Upper lobe of left lung (tissue), 4 donors: ENCODE measurements at regions not wholly inside any gene's neighbourhood (a gene's known extent, or its start where the extent isn't known, plus 50 kb on each side); places are given as distances from the start of the nearest gene placed in this dataset.

Source experiments
- CTCF ChIP-seq, 6 experiments: fragments of 450-650 bp in 4 of 6; fragments of 200-600 bp in 2 of 6; sonication (generic) in 2 of 6; IDR thresholded peaks; one replicate each; pipeline ENCODE4 v1.5.1; 2016 to 2019; ENCODE audit warnings: antibody characterized with exemption in 6 of 6
- POLR2A ChIP-seq, 4 donors: fragments of 450-650 bp; IDR thresholded peaks; one replicate each; pipeline ENCODE4 v1.5.1; 2016 to 2017; ENCODE audit warnings: antibody characterized with exemption in 4 of 4, mild to moderate bottlenecking in 2 of 4

GRCh38 chr2:226418521-226418920 is 381.1 kb downstream of the IRS1 start:
- no peak for TF ChIP-seq POLR2A (IDR thresholded peaks at IDR 0.05)
- TF ChIP-seq CTCF (IDR thresholded peaks at IDR 0.05): no peak
